HG02798 (cell line): ENCODE measurements at regions not wholly inside any gene's neighbourhood (a gene's known extent, or its start where the extent isn't known, plus 50 kb on each side); places are given as distances from the start of the nearest gene placed in this dataset.

ENCODE experiments used
- ATAC-seq: cut with Tn5 transposase; IDR thresholded peaks from one replicate; pipeline ENCODE4 v1.9.1; 2021; ENCODE audit warnings: mild to moderate bottlenecking; ENCODE audit not compliant: unreplicated experiment, poor library complexity

- ATAC-seq, result no peak
Observed at GRCh38 chr2:60072609-60073008, 480.8 kb downstream of the BCL11A start.

DNA sequence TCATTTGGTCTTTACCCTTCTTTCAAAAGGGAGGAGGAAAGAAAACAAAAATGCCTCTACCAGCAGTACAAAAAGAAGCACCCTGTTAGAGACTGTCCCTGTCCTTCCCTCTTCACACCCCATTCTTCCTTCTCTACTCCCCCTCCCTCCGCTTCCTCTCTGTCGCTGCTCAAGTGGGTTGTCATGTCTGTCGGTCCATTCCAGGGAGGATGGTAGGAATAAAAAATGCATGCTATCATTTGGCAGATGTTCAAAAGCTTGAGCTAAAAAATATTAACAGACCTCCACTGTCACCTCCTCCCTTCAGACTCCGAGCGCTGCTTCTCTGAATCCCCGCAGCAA is 482.0 kb downstream of the BCL11A start:
- ATAC-seq, result no peak

GRCh38 chr2:60070736-60071489 is 482.5 kb downstream of the BCL11A start:
- ATAC-seq, result no peak

DNA sequence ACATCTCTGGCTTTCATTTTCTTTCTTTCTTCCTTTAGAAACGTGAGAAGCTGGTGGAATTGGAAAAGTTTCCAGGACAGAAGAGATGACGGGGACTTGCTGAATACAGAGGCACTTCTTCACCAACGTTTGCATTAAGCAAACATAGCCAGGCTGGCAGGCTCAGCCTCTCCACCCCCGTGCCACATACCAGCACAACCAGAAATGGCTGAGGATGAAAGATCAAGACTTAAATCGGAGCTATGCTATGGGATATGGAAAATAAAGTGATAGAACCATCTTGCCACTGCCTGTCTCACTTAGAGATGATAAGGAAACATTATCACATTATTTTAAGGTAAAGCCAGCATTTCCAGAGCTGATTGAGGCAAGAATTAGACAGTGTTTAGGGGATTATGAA is 483.3 kb downstream of the BCL11A start:
- ATAC-seq, result no peak

GRCh38 chr2:60068755-60069154 is 484.7 kb downstream of the BCL11A start:
- ATAC-seq, result no peak

DNA sequence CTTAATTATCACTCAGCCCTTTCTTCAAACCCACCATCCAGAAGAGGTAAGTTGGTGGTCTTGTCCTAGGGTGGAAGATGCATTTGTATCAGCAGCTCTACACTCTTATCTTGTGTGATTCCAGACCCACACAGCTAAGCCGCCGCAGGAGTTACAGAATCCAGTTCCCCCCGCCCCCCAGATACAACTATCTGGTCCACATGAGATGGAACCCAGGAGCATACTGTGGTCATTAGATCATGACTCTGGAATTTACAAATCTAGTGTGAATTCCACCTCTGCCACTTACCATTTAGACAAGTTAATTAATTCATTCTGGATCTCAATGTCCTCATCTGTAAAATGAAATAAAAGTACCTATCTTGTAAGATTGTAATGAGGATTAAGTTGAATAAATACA is 486.4 kb downstream of the BCL11A start:
- no peak for ATAC-seq

DNA sequence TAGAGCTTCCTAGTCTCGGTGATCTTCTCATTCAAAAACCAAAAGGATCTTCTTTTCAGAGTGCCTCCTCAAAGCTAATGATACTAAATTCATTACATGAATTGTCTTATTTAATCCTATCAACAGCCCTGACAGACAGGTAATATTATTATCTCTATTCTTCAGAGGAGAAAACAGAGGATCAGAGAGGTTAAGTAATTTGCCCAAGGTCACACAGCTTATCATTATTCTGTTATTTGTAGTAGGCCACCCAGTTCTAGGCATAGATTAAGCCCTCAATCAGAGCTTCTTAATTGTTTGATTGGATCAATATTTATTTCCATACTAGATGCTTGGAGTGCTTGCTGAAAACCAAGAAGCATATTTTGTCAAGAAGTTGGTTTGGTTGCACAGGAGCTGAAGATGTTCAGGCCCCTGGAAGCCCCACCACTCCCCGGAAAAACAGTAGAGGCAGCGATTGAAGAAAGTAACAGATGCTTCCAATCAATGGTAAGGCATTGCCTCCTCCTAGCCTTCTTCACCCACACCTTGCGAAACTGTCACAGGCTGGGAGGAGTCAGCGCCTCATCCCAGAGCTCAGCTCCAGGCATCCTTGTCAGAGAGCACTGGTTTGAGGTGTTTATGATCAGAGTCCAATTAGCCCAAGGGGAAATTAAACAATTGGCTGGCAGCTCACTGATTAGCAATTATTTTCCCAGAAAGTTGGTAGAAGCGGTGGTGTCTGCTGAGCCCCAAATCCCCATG is 487.2 kb downstream of the BCL11A start:
- ATAC-seq, result no peak

DNA sequence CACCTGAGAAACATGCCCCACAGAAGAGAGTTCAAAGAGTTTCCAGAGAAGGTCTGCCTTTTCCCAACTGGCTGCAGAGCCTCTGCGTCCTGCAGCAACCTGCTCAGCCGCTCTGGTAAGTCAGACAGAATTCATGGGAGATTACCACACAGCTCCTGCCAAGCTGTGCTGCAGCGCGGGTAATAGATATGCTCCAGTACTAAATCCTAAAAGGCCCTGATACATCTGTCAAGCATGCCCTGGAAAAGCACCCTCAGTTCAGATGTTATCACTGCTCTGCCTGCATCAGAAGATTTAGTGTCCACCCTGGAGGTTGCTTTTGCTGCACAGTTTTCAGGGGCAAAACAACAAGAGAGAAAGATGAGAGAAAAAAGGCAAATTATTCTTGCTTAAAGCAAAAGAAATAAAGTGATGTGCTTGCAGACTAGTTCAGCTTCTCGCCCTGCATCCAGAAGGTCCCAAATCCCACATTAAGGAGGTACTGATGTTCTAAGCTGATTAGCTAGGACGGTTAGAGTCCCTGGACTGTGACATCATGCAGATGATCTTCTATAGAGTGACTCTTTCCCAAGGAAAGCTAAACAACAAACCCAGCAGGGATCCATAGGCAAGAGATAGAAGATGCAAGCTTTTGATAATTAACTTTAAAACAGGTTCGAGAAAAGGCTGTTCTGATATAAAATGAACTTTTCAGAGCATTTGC is 488.6 kb downstream of the BCL11A start:
- ATAC-seq, result no peak

- ATAC-seq, result no peak
Observed at GRCh38 chr2:60058781-60059180, 494.7 kb downstream of the BCL11A start.

- ATAC-seq, result no peak
Observed at GRCh38 chr2:60054571-60055340, 498.7 kb downstream of the BCL11A start.

DNA sequence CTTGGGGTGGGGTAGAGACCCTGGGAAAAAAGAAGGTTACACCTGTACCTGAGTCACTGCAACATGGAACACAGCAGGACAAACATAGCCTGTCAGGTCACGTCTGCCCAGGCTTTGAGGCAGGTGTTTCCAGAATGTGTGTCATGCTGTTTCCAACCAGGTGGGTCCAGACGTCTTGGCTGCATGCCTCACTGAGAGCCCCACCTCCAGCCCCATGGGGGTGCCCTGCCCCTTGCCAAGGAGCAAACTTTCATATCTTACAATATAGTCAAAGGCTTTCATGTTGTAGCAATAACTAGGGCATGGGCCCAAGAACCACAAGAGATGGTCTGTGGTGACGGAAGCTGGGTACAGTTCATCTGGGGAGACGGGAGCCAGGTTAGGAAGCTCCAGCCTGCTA is 499.7 kb downstream of the BCL11A start:
- ATAC-seq, result no peak

DNA sequence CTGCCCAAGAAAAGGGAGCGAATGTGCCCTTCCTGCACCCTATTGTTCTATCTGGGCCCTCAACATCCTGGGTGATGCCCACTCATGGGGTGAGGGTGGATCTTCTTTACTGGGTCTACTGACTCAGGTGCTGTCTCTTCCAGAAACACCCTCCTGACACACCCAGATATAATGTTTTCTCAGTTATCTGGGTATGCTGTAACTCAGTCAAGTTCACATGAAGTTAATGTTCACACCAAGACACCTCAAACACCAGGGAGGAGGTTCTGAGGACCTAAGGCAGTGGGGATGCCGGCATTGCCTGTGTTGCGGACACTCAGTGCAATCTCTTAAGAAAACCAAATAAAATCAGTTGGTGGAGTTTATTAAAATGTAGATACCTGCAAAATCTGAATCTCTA is 500.9 kb downstream of the BCL11A start:
- ATAC-seq, result no peak

DNA sequence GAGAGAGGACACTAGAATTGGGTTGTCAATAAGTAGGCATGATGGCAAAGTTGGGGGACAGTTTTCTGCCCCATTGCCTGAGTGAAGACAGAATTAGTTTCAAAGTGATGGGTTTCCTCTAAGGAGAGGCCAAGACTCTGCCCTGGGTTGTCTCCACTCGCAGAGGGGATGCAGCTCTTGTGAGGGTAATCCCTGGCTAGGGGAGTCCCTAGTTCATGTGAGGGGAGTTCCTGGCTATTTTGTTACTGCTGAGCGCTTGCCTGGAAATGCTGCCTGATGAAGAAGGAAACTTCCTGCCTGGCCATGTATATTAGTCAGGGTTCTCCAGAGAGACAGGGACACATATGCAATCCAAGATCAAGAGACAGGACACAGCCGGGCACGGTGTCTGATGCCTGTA is 501.5 kb downstream of the BCL11A start:
- no peak for ATAC-seq

- no peak for ATAC-seq
Observed at GRCh38 chr2:60047944-60048525, 505.4 kb downstream of the BCL11A start.

- ATAC-seq, result no peak
Observed at GRCh38 chr2:60047347-60047746, 506.1 kb downstream of the BCL11A start.

GRCh38 chr2:60046529-60046928 is 506.9 kb downstream of the BCL11A start:
- no peak for ATAC-seq

DNA sequence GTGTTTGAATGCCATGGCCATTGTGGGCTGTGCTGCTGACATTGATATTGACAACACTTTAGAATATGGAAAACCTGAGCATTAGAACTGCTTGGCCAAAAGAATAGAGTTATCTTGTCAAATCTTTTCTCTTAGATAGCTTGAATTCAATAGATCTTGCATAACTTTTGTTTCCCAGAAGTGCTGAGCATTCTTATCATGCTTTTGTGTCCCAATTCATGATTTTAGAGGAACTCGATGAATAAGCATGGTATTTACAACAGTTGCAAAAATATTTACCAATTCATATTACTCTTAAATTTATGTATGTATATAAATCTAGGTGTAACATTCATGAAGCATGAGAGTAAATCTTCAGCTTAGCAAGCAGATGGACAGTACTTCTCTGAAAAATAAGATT is 508.0 kb downstream of the BCL11A start:
- ATAC-seq, result no peak

GRCh38 chr2:60044484-60044883 is 509.0 kb downstream of the BCL11A start:
- no peak for ATAC-seq

- ATAC-seq, result no peak
Observed at GRCh38 chr2:60042023-60042422, 511.4 kb downstream of the BCL11A start.

DNA sequence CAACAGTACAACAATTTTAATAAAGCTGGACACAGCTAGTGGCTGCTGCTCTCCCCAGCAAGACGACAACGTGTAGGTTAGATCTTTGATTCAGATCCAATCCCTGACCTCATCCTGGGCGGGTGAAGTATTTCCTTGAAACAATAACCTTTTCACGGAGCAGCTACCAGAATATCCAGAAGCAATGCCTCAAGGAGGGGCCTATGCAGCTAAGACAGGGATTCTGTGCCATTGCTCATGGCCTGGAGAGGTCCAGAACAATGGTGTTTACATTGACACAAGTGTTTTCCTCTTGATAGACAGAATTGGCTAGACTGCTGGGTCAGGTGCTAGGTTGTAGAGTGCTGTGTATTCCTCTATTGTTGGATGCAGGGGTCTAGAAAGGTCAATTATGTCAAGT is 520.1 kb downstream of the BCL11A start:
- ATAC-seq, result no peak

DNA sequence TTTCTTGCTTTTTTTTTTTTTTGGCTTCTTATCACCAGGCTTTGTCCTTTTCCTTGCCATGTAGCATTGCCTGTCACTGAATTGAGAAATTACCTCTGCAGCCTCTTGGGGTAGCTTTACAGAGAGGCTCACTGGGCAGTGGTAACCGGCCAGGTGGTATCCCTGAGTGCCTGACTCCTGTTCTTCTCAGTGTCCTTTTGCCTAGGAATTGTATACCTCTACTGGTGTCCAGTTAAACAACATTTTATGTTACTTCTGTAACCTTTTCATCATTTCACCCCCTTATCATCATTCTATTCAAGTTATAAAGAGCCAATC is 523.9 kb downstream of the BCL11A start:
- ATAC-seq, result no peak
